ENCODE measurements at regions not wholly inside any gene's neighbourhood (a gene's known extent, or its start where the extent isn't known, plus 50 kb on each side); places are given as distances from the start of the nearest gene placed in this dataset.

DNA sequence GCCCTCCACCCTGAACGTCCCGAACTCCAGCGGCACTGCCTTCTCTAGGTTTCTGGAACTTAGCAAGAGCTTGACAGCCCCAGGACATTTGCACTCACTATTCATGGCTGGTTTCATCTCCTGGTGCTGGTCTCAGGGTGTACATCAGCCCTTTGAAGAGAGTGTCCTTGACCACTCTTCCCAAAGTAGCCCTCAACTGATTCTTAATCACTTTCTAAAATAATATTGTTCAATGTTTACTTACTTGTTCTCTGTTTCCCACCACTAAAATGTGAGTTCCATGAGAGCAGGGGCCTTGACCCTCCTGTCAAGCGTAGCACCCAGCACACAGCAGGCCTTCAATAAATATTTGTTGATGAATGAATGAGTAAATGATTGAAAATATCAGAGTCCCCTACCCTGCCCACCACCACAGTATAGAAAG is 262.5 kb downstream of the RHOU start:
- TF ChIP-seq, protein P1, sequence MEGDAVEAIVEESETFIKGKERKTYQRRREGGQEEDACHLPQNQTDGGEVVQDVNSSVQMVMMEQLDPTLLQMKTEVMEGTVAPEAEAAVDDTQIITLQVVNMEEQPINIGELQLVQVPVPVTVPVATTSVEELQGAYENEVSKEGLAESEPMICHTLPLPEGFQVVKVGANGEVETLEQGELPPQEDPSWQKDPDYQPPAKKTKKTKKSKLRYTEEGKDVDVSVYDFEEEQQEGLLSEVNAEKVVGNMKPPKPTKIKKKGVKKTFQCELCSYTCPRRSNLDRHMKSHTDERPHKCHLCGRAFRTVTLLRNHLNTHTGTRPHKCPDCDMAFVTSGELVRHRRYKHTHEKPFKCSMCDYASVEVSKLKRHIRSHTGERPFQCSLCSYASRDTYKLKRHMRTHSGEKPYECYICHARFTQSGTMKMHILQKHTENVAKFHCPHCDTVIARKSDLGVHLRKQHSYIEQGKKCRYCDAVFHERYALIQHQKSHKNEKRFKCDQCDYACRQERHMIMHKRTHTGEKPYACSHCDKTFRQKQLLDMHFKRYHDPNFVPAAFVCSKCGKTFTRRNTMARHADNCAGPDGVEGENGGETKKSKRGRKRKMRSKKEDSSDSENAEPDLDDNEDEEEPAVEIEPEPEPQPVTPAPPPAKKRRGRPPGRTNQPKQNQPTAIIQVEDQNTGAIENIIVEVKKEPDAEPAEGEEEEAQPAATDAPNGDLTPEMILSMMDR (conservative IDR thresholded peaks at IDR 0.05) = no peak
- no peak for TF ChIP-seq EZH2 (IDR thresholded peaks at IDR 0.05; ENCODE audit: low read depth)

Measured in PC-9 (cell line).